Cerebellar nuclear complex (tissue), 1 donor: ENCODE measurements at regions not wholly inside any gene's neighbourhood (a gene's known extent, or its start where the extent isn't known, plus 50 kb on each side); places are given as distances from the start of the nearest gene placed in this dataset.
"Not testable (repeated sequence)": the region's sequence is repeated elsewhere in the genome, so short reads cannot be mapped to it uniquely, and the experiment has no call there.

Experiments used
- DNase-seq, 2 experiments: peaks; one replicate each; lab custom pipeline; 2025; lab: John Stamatoyannopoulos, UW

GRCh38 chr2:234797566-234798250 is 154.1 kb upstream of the SH3BP4 start:
- no peak for DNase-seq

- DNase-seq: no peak
Measured at GRCh38 chr2:234796045-234796591, 155.7 kb upstream of the SH3BP4 start.

- no peak for DNase-seq
Measured at GRCh38 chr2:234795272-234795920, 156.4 kb upstream of the SH3BP4 start.

- no peak for DNase-seq
Measured at GRCh38 chr2:234794866-234795265, 157.0 kb upstream of the SH3BP4 start.

GRCh38 chr2:234793212-234793785 is 158.5 kb upstream of the SH3BP4 start:
- DNase-seq: no peak

GRCh38 chr2:234792621-234793022 is 159.2 kb upstream of the SH3BP4 start:
- no peak for DNase-seq

GRCh38 chr2:234792096-234792495 is 159.7 kb upstream of the SH3BP4 start:
- DNase-seq: not testable (repeated sequence)

GRCh38 chr2:234790380-234790779 is 161.4 kb upstream of the SH3BP4 start:
- no peak for DNase-seq

GRCh38 chr2:234789556-234790325 is 162.1 kb upstream of the SH3BP4 start:
- no peak for DNase-seq

- DNase-seq: no peak
Measured at GRCh38 chr2:234788841-234789240, 163.0 kb upstream of the SH3BP4 start.

- no peak for DNase-seq
Measured at GRCh38 chr2:234788381-234788780, 163.4 kb upstream of the SH3BP4 start.

- DNase-seq: no peak
Measured at GRCh38 chr2:234787114-234787513, 164.7 kb upstream of the SH3BP4 start.

- DNase-seq: no peak
Measured at GRCh38 chr2:234773764-234774409, 177.9 kb upstream of the SH3BP4 start.

GRCh38 chr2:234773129-234773528 is 178.7 kb upstream of the SH3BP4 start:
- no peak for DNase-seq

GRCh38 chr2:234772733-234773060 is 179.1 kb upstream of the SH3BP4 start:
- DNase-seq: no peak

GRCh38 chr2:234771980-234772732 is 179.7 kb upstream of the SH3BP4 start:
- DNase-seq: no peak

- no peak for DNase-seq
Measured at GRCh38 chr2:234771176-234771575, 180.6 kb upstream of the SH3BP4 start.

GRCh38 chr2:234770715-234771141 is 181.1 kb upstream of the SH3BP4 start:
- no peak for DNase-seq

- DNase-seq: no peak
Measured at GRCh38 chr2:234770031-234770506, 181.7 kb upstream of the SH3BP4 start.

- no peak for DNase-seq
Measured at GRCh38 chr2:234768608-234769196, 183.1 kb upstream of the SH3BP4 start.

GRCh38 chr2:234765279-234765678 is 186.5 kb upstream of the SH3BP4 start:
- DNase-seq: no peak
